CD14-positive monocyte (primary cell): ENCODE measurements at regions not wholly inside any gene's neighbourhood (a gene's known extent, or its start where the extent isn't known, plus 50 kb on each side); places are given as distances from the start of the nearest gene placed in this dataset.

Experiments used
- DNase-seq, 3 donors: peaks; one replicate each; pipeline ENCODE4 v3.0.0-alpha.2; 2011 to 2022
- H2AFZ ChIP-seq: 2 replicates; pipeline ENCODE4 v1.6.0; 2012; ENCODE audit warnings: mild to moderate bottlenecking, low read depth, low read length, inconsistent platforms; ENCODE audit not compliant: insufficient read depth, poor library complexity, severe bottlenecking
- H3K27ac ChIP-seq, 2 donors: 1 replicate in 1 of 2; 2 replicates in 1 of 2; pipeline ENCODE4 v1.5.1; 2012 to 2013; ENCODE audit warnings: low read length in 2 of 2, control low read depth in 1 of 2, inconsistent platforms in 1 of 2, low read depth in 1 of 2, mild to moderate bottlenecking in 1 of 2
- H3K27me3 ChIP-seq, 2 donors: one replicate each; pipeline versions ENCODE4 v1.6.0 to v1.6.1; 2011 to 2013; ENCODE audit warnings: low read length in 2 of 2; ENCODE audit not compliant: control insufficient read depth in 2 of 2, insufficient read depth in 2 of 2
- H3K36me3 ChIP-seq, 2 donors: replicated peaks in 1 of 2; 1 replicate in 1 of 2; 2 replicates in 1 of 2; pipeline versions ENCODE4 v1.5.1 to v1.6.1; 2012 to 2013; ENCODE audit warnings: low read length in 2 of 2, control low read depth in 1 of 2, inconsistent platforms in 1 of 2, mild to moderate bottlenecking in 1 of 2; ENCODE audit not compliant: insufficient read depth in 2 of 2, control insufficient read depth in 1 of 2
- H3K4me1 ChIP-seq, 2 donors: 1 replicate in 1 of 2; 2 replicates in 1 of 2; pipeline versions ENCODE4 v1.5.1 to v1.6.1; 2012 to 2013; ENCODE audit warnings: low read length in 2 of 2, control low read depth in 1 of 2, inconsistent platforms in 1 of 2, mild to moderate bottlenecking in 1 of 2, moderate library complexity in 1 of 2; ENCODE audit not compliant: insufficient read depth in 2 of 2, control insufficient read depth in 1 of 2
- H3K4me2 ChIP-seq: replicated peaks from 2 replicates; pipeline ENCODE3; 2012; ENCODE audit warnings: low read length, moderate library complexity, mild to moderate bottlenecking; ENCODE audit not compliant: poor library complexity, severe bottlenecking; ENCODE audit errors: extremely low read depth
- H3K4me3 ChIP-seq, 3 experiments: fragments of 200-600 bp in 1 of 3; sonication (generic) in 1 of 3; replicated peaks in 1 of 3; 1 replicate in 2 of 3; 2 replicates in 1 of 3; pipeline ENCODE4 v1.5.1; 2011 to 2013; ENCODE audit warnings: low read length in 3 of 3, mild to moderate bottlenecking in 3 of 3, control low read depth in 2 of 3, low read depth in 2 of 3, inconsistent platforms in 1 of 3, moderate library complexity in 1 of 3
- H3K79me2 ChIP-seq: 2 replicates; pipeline ENCODE4 v1.6.0; 2012; ENCODE audit warnings: mild to moderate bottlenecking, control low read depth, inconsistent platforms, low read length, moderate library complexity; ENCODE audit not compliant: insufficient read depth
- H3K9ac ChIP-seq: 2 replicates; pipeline ENCODE4 v1.6.0; 2017; ENCODE audit warnings: low read length, mild to moderate bottlenecking; ENCODE audit not compliant: insufficient read depth, poor library complexity, severe bottlenecking
- H3K9me3 ChIP-seq, 2 donors: replicated peaks in 1 of 2; 1 replicate in 1 of 2; 2 replicates in 1 of 2; pipeline versions ENCODE4 v1.5.1 to v1.6.1; 2012 to 2013; ENCODE audit warnings: low read length in 2 of 2, control low read depth in 1 of 2; ENCODE audit not compliant: control insufficient read depth in 1 of 2, insufficient read depth in 1 of 2
- H4K20me1 ChIP-seq: 2 replicates; pipeline ENCODE4 v1.6.0; 2012; ENCODE audit warnings: mild to moderate bottlenecking, low read length, control low read depth, moderate library complexity; ENCODE audit not compliant: insufficient read depth
- H3K27ac Mint-ChIP-seq, 7 donors: one replicate each; pipeline ENCODE4 v1.8.0; 2020; ENCODE audit warnings: mild to moderate bottlenecking in 7 of 7, mixed read lengths in 7 of 7, moderate library complexity in 6 of 7, inconsistent platforms in 2 of 7
- H3K27me3 Mint-ChIP-seq, 3 donors: one replicate each; pipeline ENCODE4 v1.8.0; 2021 to 2022; ENCODE audit warnings: low read depth in 3 of 3, mild to moderate bottlenecking in 3 of 3, mixed read lengths in 3 of 3, moderate library complexity in 3 of 3, inconsistent platforms in 1 of 3
- H3K36me3 Mint-ChIP-seq, 2 donors: one replicate each; pipeline ENCODE4 v1.8.0; 2020; ENCODE audit warnings: mixed read lengths in 2 of 2, inconsistent platforms in 1 of 2, mild to moderate bottlenecking in 1 of 2
- H3K4me1 Mint-ChIP-seq: one replicate; pipeline ENCODE4 v1.8.0; 2020; ENCODE audit warnings: mild to moderate bottlenecking, mixed read lengths
- H3K4me3 Mint-ChIP-seq, 2 donors: one replicate each; pipeline ENCODE4 v1.8.0; 2020; ENCODE audit warnings: mild to moderate bottlenecking in 2 of 2, mixed read lengths in 2 of 2, moderate library complexity in 1 of 2
- H3K9me3 Mint-ChIP-seq, 7 donors: one replicate each; pipeline ENCODE4 v1.8.0; 2020 to 2022; ENCODE audit warnings: mixed read lengths in 7 of 7, mild to moderate bottlenecking in 6 of 7, moderate library complexity in 6 of 7, inconsistent platforms in 2 of 7
- WGBS: methylation state at CpG from one replicate; pipeline ENCODE4 v1.1.5; 2013; ENCODE audit warnings: missing lambda C conversion rate; ENCODE audit not compliant: insufficient coverage; 5-methylcytosine and 5-hydroxymethylcytosine counted together
- intact Hi-C, 2 donors: fragments of 100-400 bp; cut with micrococcal nuclease; formaldehyde crosslinking; loops; one replicate each; pipeline versions ENCODE4 v1.15.0 to v1.15.1; 2023
- TF ChIP-seq, protein P1 (sequence below): fragments of 200-600 bp; IDR thresholded peaks from one replicate; pipeline ENCODE4 v1.8.0; 2022; ENCODE audit warnings: antibody characterized with exemption, mild to moderate bottlenecking

DNA sequence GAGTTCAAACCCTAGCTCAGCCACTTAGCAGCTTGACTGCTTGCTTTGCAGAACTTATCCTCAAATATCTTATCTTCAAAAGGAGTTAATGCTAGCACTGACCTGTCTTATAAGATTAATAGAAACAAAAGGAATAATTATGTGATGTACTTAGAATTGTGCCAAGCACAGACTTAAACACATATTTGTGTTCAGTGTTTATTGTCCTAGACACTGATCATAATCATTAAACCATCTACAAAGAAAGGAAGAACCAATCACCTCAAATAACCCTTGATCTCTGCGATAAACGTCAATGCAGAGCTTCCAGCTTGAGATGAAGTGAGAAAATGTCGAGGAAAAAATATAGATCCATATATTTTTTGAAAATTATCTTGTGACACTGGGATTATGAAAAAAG lies 73.1 kb downstream of the ATXN7L3B start:
- DNase-seq: no peak
- Histone ChIP-seq H3K9me3 (no peaks in the 10 kb centered on the region), H3K27me3 (no peaks in the 10 kb centered on the region), H4K20me1 (no peaks in the 10 kb centered on the region), H3K79me2 (no peaks in the 10 kb centered on the region), H3K4me2 (no peak overlapping the region), H2AFZ (no peak overlapping the region), H3K36me3 (no peaks in the 10 kb centered on the region), H3K4me1 (no peaks in the 10 kb centered on the region), H3K4me3 (no peak overlapping the region), H3K9ac (no peak overlapping the region), H3K27ac (no peak overlapping the region)
- H3K4me3 Mint-ChIP-seq: no peak overlapping the region
- no CpG with 5 or more reads among the region's 3 CpGs for WGBS
- H3K27me3 Mint-ChIP-seq: no peaks in the 10 kb centered on the region
- H3K36me3 Mint-ChIP-seq: no peaks in the 10 kb centered on the region
- H3K4me1 Mint-ChIP-seq: no peaks in the 10 kb centered on the region
- peaks cover 0 to 3% (median 0%) of the 10 kb centered on the region in 7 donors for H3K9me3 Mint-ChIP-seq
- intact Hi-C loops: no loop called here
- H3K27ac Mint-ChIP-seq: no peak overlapping the region
- TF ChIP-seq, protein P1, sequence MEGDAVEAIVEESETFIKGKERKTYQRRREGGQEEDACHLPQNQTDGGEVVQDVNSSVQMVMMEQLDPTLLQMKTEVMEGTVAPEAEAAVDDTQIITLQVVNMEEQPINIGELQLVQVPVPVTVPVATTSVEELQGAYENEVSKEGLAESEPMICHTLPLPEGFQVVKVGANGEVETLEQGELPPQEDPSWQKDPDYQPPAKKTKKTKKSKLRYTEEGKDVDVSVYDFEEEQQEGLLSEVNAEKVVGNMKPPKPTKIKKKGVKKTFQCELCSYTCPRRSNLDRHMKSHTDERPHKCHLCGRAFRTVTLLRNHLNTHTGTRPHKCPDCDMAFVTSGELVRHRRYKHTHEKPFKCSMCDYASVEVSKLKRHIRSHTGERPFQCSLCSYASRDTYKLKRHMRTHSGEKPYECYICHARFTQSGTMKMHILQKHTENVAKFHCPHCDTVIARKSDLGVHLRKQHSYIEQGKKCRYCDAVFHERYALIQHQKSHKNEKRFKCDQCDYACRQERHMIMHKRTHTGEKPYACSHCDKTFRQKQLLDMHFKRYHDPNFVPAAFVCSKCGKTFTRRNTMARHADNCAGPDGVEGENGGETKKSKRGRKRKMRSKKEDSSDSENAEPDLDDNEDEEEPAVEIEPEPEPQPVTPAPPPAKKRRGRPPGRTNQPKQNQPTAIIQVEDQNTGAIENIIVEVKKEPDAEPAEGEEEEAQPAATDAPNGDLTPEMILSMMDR: no peak

DNA sequence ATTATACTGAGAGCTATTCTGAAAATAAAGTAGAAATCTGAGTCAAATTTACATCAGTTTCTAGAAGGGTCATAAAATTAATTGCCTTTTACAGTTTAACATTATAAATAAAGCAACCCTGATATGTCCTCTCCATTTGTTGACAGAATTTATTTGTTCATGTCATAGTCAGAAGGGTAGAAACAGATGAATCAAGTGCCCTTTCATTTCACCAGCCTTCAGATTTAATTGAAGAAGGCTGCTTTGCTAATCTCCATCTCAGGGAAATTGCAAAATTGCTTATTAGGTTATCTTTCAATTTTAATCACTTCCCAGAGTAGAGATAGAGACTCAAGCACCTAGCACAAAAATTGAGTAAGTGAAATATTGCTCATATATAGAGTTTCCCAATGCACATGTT lies 76.8 kb downstream of the ATXN7L3B start:
- no peaks in the 10 kb centered on the region for H3K9me3 Mint-ChIP-seq
- no peak overlapping the region for H3K27ac ChIP-seq
- H3K9me3 ChIP-seq: no peaks in the 10 kb centered on the region
- no peak overlapping the region for H3K4me3 Mint-ChIP-seq
- H3K27me3 ChIP-seq: no peaks in the 10 kb centered on the region
- intact Hi-C loops: no loop called here
- H3K27ac Mint-ChIP-seq: no peak overlapping the region
- no peaks in the 10 kb centered on the region for H3K4me1 ChIP-seq
- H3K4me1 Mint-ChIP-seq: no peaks in the 10 kb centered on the region
- no peaks in the 10 kb centered on the region for H3K79me2 ChIP-seq
- DNase-seq: no peak
- H3K36me3 Mint-ChIP-seq: no peaks in the 10 kb centered on the region
- H3K4me3 ChIP-seq: no peak overlapping the region
- no peaks in the 10 kb centered on the region for H4K20me1 ChIP-seq
- TF ChIP-seq, protein P1: no peak
- H3K36me3 ChIP-seq: no peaks in the 10 kb centered on the region
- no peak overlapping the region for H3K9ac ChIP-seq
- H2AFZ ChIP-seq: no peak overlapping the region
- peaks cover 0 to 2% (median 0%) of the 10 kb centered on the region in 3 donors for H3K27me3 Mint-ChIP-seq
- no peak overlapping the region for H3K4me2 ChIP-seq
